Superior temporal gyrus (tissue), 1 donor: ENCODE measurements at regions not wholly inside any gene's neighbourhood (a gene's known extent, or its start where the extent isn't known, plus 50 kb on each side); places are given as distances from the start of the nearest gene placed in this dataset.

Source experiments
- DNase-seq: peaks from one replicate; pipeline ENCODE4 v3.0.0-alpha.2; 2016; ENCODE audit errors: extremely low spot score

DNA sequence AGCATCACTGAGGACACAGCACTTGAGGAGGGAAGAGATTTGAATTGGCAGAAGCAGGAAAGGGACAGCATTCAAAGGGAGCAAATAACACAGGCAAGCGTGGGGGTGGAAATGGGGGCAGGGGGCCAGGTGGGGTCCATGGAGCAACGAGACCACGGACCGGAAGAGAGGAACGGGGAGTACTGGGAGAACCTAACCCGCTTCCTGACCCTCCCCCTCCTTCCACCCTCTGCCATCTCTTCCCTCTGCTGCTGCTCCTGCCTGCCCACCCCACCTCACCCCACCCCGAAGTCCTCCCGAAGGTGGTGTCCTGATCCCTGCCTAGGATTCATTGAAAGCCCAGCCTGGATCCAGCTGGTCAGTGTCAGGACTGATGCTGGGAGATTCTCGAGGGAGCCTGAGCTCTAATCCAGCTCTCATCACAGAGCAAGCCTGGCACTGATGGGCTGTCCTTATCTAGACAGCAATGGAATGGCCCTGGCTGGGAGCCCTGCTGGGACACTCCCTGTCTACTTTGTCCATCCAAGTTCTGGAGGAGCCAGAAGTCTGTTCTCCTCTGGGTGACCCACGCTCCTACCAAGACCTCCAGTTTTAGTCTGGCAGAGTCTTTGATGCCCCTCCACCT is 105.0 kb downstream of the TRIM29 start:
- DNase-seq = no peak

DNA sequence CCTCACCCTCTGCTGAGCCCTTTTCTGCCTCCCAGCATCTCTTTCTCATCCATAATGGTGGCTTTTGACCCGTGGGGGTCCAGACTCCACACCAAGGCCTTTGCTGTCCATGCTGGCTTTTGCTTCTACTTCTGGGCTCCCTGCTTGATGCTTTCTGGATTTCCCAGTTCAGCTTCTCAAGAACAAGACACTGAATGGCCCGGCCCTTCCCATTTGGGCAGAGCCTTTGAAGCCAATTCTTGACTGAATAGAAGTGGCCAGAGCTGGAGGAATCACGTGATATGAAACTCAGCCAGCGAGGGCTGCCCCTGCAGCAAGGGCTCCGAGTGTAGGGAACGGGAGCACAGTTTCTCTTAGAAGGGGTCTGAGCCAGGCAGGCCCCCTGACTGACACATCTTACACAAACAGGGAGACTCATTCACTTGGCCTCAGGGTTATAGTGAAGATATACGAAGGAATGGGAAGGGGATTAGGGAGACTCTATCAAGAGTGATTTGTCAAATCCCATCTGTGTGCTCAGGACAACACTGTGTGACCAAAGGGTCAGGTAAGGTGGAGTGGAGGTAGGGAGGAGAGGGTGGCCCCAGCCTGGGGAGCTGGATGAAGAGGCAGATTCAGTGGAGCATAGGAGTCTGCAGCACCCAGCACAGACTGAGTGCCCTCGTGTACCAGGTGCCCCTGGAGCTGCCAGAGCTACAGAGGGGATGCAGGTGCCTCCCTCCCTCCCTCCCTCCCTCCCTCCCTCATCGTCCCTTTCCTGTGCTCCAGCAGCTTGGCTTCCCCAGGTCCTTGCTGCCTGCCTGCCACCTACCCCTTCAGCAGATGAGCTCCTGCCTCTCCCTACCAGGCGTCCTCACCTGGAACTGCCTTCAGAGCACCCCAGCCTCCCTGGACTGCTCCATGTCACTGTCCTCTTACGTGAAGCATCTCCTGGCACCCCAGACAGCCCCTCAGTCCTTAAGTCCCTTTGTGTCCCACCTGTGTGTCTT is 106.0 kb downstream of the TRIM29 start:
- DNase-seq = peak; percentile 71

DNA sequence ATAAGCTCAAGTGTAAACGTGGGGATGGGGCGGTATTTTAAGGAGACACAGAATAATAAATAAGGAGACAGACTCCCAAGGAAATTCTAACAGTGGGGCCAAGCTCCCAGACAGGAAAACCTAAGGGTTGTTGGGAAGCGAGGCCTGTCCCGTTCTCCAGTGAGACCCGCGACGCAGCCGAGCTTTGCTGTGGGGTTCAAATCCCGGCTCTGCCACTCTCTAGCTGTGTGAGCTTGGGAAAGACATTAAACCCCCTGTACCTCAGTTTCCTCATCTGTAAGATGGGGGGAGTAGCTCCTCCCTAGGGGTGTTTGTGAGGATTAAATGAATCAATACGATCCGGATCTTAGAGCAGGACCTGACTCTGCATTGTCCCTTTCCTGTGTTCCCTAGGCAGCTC is 106.8 kb downstream of the TRIM29 start:
- DNase-seq = no peak

DNA sequence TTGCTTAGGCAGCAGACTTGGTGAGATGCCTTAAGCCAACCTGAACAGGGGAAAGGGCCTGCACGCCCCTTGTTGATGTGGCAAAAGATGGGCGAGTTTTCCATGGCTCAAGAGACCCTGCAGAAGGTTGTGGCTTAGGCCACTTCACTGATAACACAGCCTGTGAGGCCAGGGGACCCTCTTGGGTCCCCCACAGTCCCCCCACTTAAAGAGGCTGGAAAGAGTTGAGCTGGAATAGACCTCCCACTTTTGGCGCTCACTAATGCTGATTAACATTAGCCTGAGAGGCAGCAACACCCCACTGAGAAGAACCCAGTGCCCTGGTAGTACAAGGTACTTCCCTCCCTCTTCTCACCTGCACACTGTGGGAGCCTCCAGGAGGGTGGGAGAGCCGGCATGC is 107.5 kb downstream of the TRIM29 start:
- DNase-seq = no peak

DNA sequence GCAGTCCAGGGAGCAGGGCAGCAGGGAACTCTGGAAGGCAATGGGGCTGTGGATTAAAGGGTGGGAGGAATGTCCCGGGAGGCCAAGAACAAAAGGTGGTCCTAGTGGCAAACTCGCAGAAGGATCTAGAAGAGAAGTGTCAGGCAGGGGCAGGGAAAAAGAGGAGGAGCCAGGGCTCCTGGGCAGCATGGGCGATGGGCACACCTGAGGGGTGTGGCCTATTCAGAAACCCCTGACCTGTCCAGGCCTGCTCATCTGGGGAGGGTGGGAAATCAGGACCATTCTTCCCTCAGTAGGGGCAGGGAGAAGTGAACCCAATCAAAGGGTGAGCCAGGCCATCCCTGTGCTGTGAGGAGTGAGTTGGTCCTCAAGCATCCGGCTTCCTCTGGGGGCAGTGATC is 108.6 kb downstream of the TRIM29 start:
- DNase-seq = no peak

DNA sequence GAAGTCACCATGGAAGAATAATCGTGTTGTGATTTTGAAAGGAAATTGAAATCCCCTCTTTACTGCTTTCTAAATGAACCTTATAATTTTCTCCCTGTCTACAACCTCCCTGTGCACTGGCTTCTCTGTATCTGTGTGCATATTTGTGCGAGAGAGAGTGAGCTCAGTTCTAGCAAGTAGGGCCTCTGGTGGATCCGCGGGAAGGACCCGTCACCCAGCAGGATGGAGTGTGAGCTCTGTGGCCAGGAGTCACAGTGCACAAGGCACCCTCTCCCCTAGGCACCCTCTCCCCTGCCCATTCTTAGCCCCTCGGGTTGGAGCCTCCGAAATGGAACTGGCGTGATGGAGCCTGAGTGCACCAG is 109.0 kb downstream of the TRIM29 start:
- no peak for DNase-seq

DNA sequence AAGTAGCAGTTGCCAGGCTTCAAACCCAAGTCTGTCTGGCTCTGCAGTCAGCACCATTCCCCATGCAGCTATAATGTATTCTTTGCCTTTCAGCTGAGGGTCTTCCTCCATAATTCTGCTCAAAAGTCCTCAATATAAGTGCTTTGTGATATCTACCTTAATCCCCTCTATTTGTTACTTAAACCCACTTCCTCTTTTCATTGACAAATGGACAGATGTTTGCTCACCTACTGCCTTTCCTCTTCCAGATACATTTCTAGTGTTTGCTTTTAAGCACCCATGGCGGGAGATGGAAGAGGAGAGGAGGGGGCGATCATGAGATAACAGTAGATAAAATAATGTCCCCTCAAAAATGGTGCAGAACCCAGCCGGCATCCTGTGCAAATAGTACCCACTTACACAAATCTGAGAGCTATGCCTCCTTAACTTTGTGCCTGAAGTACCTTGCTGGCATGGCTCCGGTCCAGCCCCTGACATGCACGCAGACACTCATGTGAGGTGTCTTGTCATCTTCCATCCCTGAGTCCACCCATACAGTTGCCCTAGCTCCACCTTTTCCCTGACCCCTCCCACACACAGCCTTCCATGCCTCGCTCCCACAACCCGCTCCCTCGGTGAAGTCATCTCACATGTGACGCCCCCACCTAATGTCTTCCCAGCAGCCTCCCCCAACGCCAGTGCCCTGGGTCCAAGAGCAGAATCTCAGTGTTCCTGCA is 109.6 kb downstream of the TRIM29 start:
- DNase-seq = no peak

DNA sequence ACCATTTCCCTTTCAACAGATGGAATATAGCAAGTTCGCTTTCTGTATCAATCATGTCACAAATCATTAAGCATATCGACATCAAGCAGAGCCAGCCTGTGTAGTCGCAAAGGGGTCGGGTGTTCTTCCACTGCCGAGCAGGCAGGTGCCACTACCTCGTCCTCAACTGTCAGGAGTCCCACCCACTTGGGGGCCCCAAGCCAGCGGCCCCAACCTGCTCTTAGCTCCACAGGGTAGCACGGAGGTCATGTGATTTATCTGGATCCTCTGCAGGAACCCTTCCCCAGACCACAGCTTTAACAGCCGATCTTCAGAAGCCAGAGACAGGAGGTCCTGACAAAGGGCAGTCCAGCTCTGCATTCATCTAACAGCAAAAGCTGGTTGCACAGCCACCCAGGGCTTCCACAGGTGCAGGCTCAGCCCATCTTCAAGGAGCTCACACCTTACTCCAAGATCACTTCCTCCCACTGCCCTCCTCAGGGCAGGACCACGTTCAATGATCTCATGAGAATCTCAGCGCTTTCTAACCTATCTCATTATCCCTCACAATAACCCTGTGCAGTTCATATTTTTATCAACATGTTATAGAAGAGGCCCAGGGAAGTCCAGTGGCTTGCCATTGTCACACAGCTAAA is 110.2 kb downstream of the TRIM29 start:
- DNase-seq = no peak

DNA sequence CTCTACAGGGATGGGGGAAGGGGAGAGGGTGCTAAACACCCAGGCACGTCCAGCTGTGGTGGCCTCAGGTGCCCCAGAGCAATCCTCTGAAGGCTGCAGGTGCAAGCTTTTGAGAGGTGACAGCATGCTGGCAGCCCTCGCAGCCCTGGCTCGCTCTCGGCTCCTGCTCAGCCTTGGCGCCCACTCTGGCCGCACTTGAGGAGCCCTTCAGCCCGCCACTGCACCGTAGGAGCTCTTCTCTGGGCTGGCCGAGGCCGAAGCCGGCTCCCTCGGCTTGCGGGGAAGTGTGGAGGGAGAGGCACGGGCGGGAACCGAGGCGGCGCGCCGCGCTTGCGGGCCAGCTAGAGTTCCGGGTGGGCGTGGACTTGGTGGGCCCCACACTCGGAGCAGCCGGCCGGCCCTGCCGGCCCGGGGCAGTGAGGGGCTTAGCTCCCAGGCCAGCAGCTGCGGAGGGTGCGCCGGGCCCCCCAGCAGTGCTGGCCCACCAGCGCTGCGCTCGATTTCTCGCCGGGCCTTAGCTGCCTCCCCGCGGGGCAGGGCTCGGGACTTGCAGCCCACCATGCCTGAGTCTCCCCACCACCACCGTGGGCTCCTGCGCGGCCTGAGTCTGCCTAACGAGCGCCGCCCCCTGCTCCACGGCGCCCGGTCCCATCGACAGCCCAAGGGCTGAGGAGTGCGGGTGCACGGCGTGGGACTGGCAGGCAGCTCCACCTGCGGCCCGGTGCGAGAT is 112.1 kb downstream of the TRIM29 start:
- DNase-seq = no peak

DNA sequence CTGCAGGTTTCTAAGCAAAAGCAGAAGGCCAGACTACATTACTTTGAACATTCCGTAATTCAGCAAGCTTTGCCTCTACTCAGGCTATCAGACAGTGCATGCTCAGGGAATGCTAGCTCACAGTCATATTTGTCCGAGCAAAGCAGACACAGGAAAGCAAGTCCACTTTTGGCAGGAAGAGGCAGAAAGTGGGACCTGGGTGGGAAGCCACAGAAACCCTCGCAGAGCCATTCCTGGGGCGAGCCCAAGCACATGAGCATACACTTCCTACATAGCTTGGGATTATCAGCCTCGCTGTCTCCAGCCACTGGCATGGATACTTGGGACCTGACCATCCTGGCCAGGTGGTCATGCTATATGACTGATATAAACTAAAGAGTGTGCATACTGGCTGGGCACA is 113.3 kb downstream of the TRIM29 start:
- no peak for DNase-seq

DNA sequence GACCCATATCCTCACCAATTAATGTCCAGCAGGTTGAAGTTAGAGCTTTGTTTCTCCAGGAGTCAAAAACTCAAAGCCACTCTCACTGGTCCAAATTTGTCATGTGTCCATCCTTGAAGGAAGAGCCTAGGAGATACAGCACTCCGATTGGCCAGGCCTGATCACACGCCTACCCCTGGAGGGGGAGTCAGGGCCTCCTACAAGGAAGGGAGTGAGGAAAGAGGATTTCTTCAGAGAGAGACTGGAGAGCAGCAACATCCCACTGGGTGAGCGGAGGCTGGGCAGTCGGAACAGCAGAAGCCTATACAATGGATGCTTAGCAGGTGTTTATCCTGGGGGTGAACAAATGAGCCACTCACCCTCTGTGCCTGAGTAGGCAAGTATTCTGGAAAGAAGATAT is 113.9 kb downstream of the TRIM29 start:
- DNase-seq = no peak

DNA sequence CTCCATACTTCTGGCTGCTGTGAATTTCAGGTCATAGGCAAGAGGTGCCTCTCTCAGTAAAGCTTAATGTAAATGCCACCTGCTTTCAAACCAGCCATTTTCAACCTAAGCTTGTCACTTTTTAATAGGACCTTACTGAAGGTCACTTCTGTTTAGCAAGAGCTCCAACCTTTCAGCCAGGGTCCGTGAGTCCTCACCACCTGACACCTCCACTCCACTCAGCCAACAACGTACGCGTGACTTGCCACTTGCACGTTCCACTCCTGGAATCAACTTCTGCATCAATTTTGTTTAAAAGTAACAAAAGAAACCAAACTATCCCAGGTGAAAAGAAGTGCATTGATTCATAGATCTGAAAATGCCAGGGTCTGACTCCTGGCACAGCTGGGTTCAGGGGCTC is 114.4 kb downstream of the TRIM29 start:
- DNase-seq = no peak

DNA sequence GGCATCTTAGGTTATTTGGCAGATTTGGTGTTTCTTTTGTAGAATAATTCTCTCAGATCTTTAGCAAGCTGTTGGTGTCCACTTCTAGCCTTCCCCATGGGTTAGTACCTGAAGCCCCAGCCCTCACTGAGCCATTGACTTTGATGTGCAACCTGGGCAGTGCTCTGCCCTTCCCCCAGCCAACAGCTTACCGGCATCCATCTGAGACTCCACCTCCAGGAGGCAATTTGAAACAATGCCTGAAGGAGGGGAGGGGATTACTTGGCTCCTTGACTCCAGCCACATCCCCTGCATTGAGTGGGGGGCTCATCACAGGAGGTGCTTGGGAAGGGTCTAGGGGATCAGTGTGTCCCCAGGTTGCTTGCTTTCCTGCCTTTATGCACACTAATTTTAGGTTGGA is 114.8 kb downstream of the TRIM29 start:
- no peak for DNase-seq

DNA sequence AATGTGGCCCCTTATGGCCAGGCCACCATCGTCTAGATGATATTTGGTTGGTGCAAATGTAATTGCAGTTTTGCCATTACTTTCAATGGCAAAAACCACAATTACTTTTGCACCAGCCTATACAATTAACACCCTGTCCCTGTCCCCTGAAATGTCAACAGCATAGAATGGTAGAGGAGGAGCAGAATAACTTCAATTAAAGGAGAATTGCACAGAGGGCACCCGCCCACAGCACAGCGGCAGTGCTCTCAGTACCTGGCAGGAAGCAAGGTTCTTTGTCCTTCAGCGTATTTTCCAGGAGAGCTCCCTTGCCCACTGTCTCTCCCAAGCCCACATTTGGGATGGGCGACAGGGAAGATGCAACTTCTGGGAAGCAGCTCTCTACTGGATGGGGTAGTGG is 115.3 kb downstream of the TRIM29 start:
- no peak for DNase-seq

DNA sequence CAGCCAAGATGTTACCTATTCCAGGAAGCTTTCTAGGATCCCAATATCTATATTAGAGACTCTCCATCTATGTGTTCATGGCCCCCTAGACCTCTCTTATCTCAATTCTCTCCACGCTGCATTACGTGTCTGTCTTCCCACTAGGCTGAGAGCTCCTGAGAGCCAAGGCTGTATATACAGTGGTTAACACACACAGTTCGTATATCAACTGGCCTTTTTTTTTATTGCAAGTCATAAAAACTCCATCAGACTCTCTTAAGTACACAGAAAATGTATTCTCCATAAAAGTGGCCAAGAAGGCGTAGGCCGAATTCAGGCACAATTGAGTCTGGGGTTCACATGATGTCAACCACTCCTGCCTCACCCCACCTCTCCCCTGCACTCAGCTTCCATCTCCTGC is 115.9 kb downstream of the TRIM29 start:
- no peak for DNase-seq

DNA sequence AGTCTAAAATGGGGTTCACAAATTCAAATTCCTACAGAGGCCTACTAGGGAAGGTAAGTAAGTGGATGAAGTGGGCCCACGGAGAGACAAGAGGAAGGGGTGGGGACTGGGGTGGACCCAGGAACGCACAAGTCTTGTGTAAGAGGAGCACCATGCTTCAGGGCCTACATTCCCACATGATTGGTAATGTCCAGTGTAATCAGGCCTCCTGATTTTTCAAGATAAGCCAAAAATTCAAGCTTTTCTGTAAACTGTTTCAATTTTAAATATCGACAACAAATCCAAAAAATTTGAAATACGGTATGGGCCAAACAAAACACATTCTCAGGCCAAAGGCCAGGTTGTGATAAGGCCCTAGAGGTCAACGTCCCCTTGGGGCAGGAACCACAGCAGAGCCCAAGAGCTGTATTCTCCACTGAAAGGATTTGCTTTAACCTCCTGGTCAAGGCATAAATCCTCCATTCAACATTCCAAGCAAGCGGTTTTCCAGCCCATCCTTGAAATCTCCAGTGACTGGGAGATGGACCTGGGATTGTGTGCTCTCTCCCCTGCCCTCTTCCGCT is 116.4 kb downstream of the TRIM29 start:
- DNase-seq = no peak

DNA sequence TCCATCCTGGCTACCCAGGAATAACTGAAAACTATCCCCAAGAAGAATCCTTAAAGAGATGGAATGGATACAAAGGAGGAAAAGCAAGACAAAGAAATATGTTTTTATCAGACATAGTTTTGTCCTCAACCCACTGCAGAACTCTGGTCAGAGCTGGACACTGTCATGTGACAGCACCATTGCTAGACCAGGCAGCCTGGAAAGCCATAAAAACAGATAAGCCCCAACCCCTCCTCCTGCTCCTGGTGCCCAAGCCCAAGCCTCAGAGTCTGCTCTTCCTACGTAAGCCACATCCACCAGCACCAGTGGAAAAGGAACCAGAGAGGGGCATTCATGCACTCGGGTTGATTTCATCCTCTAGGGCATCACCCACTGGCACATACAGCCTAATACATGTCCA is 116.9 kb downstream of the TRIM29 start:
- DNase-seq = no peak

DNA sequence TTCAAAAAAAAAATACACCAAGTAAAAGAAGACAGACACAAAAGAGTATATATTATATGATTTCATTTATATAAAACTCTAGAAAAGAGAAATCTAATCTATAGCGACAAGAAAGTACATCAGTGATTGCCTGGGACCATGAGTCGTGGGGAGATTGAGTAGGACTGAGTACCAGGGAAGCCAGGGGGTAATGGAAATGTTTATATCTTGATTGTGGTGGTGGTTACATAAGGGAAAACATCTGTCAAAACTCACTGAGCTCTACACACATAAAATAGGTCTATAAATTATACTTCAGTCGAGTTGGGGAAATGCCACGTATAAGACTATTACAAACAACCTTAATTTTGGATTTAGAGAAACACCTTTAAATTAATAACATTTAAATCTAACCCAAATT is 117.4 kb downstream of the TRIM29 start:
- no peak for DNase-seq

DNA sequence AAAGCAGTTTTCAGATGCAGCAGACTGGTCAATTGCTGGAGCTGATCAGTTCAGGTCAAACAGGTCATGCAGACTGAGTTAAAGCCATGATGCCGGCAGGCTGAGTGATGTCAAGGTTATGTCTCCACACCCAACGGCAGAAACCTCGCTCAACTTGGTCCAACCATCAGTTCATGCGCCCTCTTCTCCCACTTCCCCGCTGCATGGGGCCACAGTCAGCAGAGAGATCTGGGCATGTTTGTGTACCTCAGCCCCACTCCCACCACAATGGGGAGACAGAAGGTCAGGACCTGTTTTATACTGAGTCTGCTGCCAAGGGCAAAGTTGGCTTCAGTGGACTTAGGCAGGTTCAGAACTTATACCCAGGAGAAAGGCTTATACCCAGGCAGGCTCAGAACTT is 118.7 kb downstream of the TRIM29 start:
- no peak for DNase-seq

DNA sequence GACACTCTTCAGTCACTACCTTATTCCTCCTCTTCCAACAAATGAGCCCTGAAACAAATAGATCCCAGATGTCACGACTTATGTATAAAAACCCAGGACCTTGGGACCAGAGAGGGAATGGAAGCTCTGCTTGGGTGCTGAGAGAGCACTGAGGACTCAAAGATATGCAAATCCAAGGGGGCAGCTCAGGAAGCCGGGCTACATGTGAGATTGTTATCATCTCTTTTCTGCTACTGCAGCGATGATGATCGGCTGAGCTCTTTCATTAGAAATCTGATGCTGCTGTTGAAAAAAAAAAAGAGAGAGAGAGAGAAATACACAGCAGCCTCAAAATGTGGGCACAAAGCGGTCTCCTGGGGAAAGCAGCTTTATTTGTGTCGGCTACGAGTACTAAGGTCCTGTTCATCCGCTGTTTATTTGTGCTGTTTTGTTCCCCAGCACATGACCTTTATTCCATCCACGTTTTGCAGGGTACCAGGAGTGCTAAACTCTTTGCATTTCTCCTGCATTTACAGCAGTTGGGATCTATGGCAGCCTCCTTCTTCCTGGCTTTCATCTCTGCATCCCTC is 120.2 kb downstream of the TRIM29 start:
- peak; percentile 53 for DNase-seq
